ENCODE measurements at regions not wholly inside any gene's neighbourhood (a gene's known extent, or its start where the extent isn't known, plus 50 kb on each side); places are given as distances from the start of the nearest gene placed in this dataset.

- no peak for TF ChIP-seq POLR2AphosphoS5 (IDR thresholded peaks at IDR 0.05; ENCODE audit: low read depth, low read length)
- no peak for TF ChIP-seq POLR2A (IDR thresholded peaks at IDR 0.05; ENCODE audit: low read depth, low read length)
Observed at GRCh38 chr3:147809206-147809605, 400.0 kb downstream of the ZIC1 start.
